ENCODE measurements at regions not wholly inside any gene's neighbourhood (a gene's known extent, or its start where the extent isn't known, plus 50 kb on each side); places are given as distances from the start of the nearest gene placed in this dataset.
A peak's percentile ranks its signal among the peaks of the same experiment; 100 is the strongest.
"Not testable (repeated sequence)": the region's sequence is repeated elsewhere in the genome, so short reads cannot be mapped to it uniquely, and the experiment has no call there.

DNA sequence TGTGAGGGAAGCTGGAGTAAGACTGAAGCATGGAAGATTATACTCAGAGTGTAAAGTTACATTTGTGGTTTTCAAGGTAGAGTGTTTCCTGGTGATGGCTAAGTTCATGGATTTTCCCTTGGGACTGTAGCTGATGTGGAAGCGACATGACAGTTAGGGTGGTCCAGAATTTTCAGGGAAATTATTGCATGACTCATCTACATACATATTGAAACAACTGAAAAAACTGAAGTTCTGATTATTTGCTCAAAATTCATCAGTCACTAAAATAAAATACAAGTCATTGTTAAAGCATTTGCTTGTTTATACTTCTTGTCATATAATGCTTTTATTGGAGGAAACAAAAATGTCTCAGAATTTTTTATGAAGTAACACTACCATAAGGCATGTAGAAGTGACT lies 700.0 kb downstream of the RFPL4B start:
- peak; percentile 65 for DNase-seq (ENCODE audit: low read depth)

DNA sequence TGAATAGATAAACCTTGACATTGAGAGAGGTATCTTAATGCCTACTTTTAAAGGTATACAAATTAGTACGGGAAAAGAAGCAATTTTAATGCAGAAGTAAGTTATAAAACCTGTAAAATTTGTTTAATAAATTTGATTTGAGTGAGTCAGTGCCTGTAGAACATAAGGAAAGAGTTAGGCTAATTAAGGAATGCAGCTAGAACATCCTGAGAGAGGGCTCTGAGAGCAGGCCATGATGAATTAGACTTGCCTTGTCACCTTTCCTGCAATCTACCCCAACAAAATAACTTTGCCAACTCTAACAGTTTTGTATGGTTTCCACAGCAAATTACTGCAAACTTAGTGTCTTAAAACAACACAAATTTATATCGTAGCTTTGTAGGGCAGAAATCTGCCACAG lies 700.8 kb downstream of the RFPL4B start:
- peak; percentile 44 for DNase-seq (ENCODE audit: low read depth)

DNA sequence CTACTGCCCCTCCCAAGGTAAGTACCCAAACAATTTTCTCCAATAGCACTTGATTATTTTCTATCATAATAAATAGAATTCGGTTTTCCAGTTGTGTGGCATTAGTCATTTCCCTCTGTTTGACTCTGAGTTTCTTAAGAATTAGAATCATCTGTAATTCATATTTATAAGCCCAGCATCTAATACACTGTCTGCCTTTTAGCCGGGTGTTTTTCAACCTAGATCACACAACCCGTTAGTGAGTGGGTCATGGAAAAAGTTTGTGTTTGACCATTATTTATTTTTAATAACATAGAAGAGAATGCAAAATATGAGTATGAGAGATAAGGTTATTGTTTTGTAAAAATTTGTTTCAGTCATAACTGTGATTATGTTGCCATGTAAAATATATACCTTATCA lies 701.6 kb downstream of the RFPL4B start:
- DNase-seq (ENCODE audit: low read depth), result no peak

GRCh38 chr6:113049190-113049589 lies 702.1 kb downstream of the RFPL4B start:
- no peak for DNase-seq (ENCODE audit: low read depth)

DNA sequence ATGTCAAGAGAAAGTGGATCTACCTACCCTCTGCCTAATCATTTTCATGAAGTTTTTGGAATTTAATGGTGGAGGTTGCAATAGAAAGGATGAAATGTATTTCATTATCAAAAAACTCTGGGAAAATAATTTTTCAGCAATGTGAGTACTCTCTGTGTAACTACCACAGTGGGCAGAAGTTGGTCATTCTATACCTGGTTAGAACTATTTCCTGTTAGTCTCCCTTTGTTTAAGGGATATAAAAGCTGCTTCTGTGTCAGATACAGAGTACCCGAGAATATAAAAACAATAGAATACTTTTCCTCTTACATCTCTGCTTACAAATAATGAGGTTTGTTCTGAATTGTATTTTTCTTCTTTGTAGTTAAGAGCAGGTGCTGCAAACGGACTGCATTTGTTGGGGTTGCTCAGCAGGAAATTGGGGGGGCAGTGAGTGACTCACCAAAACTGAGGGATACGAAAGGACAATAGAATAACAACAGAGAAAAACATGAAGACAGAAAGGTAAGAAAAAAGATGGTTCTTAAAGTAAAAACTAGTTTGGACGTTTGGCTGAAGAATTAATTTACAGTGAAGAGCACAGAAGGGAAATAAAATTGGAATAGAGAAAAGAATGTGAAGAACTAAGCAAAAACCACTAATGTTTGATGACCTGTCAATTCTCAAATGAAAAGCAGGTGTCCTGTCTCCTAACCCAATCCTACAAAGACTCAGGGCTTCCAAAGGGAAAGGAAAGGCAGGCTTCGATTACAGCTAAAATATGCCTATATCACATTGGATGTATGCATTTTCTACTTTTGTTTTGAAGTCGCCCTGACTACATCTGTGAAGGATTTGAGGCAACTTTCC lies 703.1 kb downstream of the RFPL4B start:
- peak; percentile 48 for DNase-seq (ENCODE audit: low read depth)

DNA sequence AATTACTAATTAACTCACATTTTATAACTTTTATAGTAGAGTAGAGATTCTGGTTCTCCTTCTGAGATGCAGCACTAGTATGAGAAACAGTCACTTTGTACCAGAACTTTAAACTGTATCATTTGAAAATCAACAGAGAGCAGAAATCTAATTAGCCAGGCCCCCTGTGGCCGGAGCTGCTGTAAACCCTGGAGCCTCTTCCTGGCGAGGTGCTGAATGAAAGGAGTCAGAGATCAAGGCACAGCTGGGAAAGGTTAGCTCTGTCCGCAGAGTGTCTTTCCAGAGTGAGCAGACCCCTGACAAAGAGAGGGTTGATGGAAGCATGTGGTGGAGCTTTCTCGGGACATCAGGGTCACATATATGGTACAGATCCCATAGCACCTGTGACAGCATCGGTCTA lies 703.8 kb downstream of the RFPL4B start:
- DNase-seq (ENCODE audit: low read depth), result no peak

- DNase-seq (ENCODE audit: low read depth), result no peak
These were observed 705.4 kb downstream of the RFPL4B start for GRCh38 chr6:113052506-113052905.

- no peak for DNase-seq (ENCODE audit: low read depth)
These were observed 707.9 kb downstream of the RFPL4B start for GRCh38 chr6:113055061-113055460.

- DNase-seq (ENCODE audit: low read depth), result no peak
These were observed 708.9 kb downstream of the RFPL4B start for GRCh38 chr6:113055998-113056397.

GRCh38 chr6:113057567-113058053 lies 710.5 kb downstream of the RFPL4B start:
- no peak for DNase-seq (ENCODE audit: low read depth)

- no peak for DNase-seq (ENCODE audit: low read depth)
These were observed 713.5 kb downstream of the RFPL4B start for GRCh38 chr6:113060664-113061063.

GRCh38 chr6:113065611-113066010 lies 718.5 kb downstream of the RFPL4B start:
- DNase-seq (ENCODE audit: low read depth), result peak; percentile 48

DNA sequence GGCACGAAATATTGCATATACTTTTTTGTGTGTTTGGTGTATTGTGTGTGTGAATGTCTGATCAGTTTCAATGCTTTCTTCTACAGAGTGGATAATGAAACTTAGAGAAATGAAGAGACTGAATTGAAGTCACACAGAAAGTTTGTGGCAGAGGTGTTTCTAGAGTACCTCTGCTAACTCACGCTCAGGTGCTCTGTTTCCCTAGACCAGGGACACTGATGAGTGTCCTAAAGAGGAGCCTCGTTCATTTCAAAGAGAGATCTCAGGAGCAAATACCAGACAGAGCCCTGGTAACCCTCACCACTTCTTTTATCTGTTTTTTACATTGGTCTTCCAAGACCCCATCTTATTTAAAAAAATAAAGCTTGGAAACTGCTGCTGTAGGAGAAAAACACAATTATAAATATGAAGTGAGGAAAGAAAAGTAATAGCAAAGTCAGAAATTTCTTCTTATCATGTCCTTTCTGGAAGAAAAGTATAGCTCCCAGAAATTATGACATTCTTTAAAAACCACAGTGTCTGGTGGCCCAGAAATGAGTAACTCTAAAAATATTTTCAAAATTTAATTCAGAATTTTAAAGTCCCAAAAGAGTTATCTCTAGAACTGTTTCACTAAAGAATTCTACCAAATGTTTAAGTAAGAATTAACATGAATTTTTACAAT lies 720.6 kb downstream of the RFPL4B start:
- no peak for DNase-seq (ENCODE audit: low read depth)

DNA sequence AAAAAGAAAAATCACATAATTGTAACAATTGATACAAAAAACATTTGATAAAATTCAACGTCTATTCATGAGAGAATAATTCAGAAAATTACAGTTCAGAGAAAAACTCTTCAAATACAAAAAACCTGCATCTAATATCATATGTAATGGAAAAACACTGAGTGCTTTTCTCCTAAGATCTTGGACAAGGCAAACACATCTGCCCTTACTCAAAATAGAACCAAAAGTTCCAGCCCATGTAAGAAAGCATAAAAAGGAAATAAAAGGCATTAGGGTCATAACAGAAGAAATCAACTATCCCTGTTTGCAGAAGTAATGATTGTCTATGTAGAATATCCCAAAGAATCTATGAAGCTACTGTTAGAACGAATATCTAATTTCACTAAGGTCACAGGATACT lies 721.4 kb downstream of the RFPL4B start:
- DNase-seq (ENCODE audit: low read depth), result no peak

DNA sequence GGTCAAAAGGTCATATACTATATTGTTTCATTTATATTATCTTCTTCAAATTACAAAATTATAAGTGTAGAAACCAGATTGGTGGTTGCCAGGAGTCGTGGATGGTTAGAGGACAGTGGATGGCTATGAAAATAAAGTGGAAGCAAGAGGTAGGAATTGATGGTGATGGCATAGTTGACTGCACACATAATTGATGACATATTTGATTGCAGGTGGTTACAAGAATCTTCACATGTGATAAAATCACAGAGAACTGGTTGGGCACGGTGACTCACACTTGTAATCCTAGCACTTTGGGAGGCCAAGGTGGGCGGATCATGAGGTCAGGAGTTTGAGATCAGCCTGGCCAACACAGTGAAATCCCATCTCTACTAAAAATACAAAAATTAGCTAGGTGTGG lies 723.6 kb downstream of the RFPL4B start:
- not testable (repeated sequence) for DNase-seq (ENCODE audit: low read depth)

DNA sequence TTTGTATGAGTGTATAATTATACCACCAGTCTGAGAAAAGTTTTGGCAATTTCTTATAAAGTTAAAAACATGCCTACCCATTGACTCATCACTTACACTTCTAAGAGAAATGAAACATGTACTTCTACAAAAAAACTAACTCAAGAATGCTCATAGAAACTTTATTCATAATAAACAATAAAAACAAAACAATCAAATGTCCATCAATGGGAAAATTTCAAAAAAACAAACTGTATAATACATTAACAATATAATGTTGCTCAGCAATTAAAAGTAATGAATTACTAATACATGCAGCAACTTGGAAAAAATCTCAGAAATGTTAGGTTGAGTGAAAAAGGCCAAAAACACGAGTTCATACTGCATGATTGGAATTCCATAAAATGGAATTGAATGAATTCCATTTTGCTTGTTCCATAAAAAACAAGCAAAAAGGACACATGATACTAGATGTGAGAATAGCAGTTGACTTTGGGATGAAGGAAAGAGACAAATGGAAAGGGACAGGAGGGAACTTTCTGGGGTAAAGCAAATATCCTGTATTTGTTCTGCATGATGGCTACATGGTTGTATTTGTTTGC lies 726.6 kb downstream of the RFPL4B start:
- no peak for DNase-seq (ENCODE audit: low read depth)

- no peak for DNase-seq (ENCODE audit: low read depth)
These were observed 729.0 kb downstream of the RFPL4B start for GRCh38 chr6:113076116-113076515.

DNA sequence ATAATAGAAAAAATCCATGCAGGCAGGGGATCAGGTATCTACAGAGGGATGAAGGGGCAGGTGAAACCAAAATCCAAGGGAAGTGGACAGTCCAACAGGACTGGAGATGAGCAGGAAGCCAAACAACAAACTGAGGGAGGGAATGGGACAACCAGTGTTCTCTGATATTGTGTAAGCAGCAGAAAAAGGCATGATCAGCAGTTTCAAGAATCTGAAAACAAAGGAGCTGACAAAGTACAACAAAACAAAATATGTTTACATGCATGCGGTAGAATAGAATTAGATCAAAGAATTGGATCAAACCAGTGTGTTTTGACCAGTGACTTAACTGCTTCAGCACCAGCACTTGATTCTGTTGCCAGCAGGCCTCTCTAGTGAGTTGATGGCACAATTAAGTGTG lies 729.7 kb downstream of the RFPL4B start:
- no peak for DNase-seq (ENCODE audit: low read depth)

DNA sequence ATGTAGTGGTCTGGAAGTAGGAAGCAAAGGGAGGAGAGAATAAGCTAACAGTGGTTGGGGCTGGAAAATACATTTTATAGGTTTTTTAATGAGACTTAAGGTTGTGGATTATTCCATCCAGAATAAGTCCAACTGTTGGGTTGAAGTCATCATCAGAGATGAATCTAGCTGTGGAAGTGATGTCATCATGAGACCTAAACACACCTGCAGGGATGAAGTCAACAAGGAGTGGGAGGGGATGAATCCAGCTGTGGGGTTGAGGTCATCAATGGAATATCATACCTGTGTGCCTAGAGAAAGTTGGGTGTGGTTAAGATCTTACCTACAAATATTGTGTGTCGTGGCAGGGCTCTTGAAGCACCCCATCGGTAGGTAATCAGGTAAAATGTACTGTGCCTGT lies 730.7 kb downstream of the RFPL4B start:
- no peak for DNase-seq (ENCODE audit: low read depth)

GRCh38 chr6:113078791-113079190 lies 731.7 kb downstream of the RFPL4B start:
- no peak for DNase-seq (ENCODE audit: low read depth)

DNA sequence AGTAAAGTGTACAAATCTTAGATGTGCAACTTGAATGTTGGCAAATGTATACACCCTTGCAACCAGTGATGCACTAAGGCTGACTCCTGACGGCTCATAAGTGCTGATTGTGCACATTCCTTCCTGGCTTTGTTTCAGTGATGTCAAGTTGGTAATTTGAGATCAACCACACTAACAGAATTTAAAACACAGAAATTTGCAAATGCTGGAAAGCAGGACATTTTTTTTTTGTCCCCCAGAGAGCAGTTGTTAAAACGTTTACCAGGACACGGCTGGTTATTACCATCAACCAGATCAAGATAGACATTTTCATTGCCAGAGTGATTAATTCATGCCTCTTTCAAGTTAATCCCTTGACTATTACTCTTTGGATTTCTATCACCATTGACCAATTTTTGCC lies 735.6 kb downstream of the RFPL4B start:
- peak; percentile 41 for DNase-seq (ENCODE audit: low read depth)

DNA sequence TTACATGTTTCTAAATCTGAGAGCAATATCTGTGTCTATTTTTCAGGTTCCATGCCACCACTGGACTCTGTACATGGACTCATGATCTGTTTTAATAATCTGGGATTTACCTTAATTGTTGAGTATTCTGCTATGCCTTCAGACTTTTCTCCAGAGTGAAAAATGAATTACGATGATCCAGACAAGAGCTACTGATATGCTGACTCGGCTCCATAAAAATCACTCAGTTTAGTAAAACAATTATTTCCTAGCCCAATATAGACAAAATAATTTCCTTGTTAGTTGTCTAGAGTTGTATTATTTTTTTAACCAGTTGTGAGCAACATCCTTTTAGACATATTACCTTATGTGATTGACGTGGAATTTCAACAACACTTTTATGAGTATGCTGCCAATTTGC lies 736.8 kb downstream of the RFPL4B start:
- DNase-seq (ENCODE audit: low read depth), result no peak

- DNase-seq (ENCODE audit: low read depth), result no peak
These were observed 741.9 kb downstream of the RFPL4B start for GRCh38 chr6:113089056-113089455.

Measured in GM04504 (cell line).